Liver (tissue), 8 donors: ENCODE measurements at regions not wholly inside any gene's neighbourhood (a gene's known extent, or its start where the extent isn't known, plus 50 kb on each side); places are given as distances from the start of the nearest gene placed in this dataset.

Experiments
- DNase-seq: peaks from one replicate; pipeline ENCODE4 v3.0.0-alpha.2; 2017; ENCODE audit warnings: low spot score
- H3K27ac ChIP-seq, 2 donors: one replicate each; pipeline ENCODE4 v1.7.0; 2013; ENCODE audit warnings: inconsistent platforms in 2 of 2, low read length in 2 of 2, control low read depth in 1 of 2, low read depth in 1 of 2, mild to moderate bottlenecking in 1 of 2
- H3K27me3 ChIP-seq, 4 donors: one replicate each; pipeline versions ENCODE4 v1.6.1 to v1.7.0; 2013; ENCODE audit warnings: low read length in 3 of 4, inconsistent platforms in 1 of 4, mild to moderate bottlenecking in 1 of 4, moderate library complexity in 1 of 4; ENCODE audit not compliant: control insufficient read depth in 4 of 4, insufficient read depth in 4 of 4
- H3K36me3 ChIP-seq, 4 donors: one replicate each; pipeline versions ENCODE4 v1.6.1 to v1.7.0; 2013; ENCODE audit warnings: low read length in 3 of 4, mild to moderate bottlenecking in 3 of 4, low read depth in 1 of 4, moderate library complexity in 1 of 4; ENCODE audit not compliant: control insufficient read depth in 4 of 4, insufficient read depth in 3 of 4
- H3K4me1 ChIP-seq, 4 donors: one replicate each; pipeline versions ENCODE4 v1.6.1 to v1.7.0; 2013; ENCODE audit warnings: low read length in 3 of 4, mild to moderate bottlenecking in 3 of 4, moderate library complexity in 1 of 4; ENCODE audit not compliant: control insufficient read depth in 4 of 4, insufficient read depth in 4 of 4
- H3K4me3 ChIP-seq, 3 donors: one replicate each; pipeline versions ENCODE4 v1.6.1 to v1.7.0; 2013; ENCODE audit warnings: low read length in 3 of 3, control low read depth in 1 of 3, low read depth in 1 of 3, mild to moderate bottlenecking in 1 of 3
- H3K9ac ChIP-seq, 2 donors: one replicate each; pipeline ENCODE4 v1.7.0; 2013; ENCODE audit warnings: low read length in 2 of 2, mild to moderate bottlenecking in 2 of 2, moderate library complexity in 2 of 2, control low read depth in 1 of 2, low read depth in 1 of 2
- H3K9me3 ChIP-seq, 4 donors: one replicate each; pipeline versions ENCODE4 v1.6.1 to v1.7.0; 2013; ENCODE audit warnings: low read length in 3 of 4; ENCODE audit not compliant: control insufficient read depth in 4 of 4
- ATF3 ChIP-seq: IDR thresholded peaks from 2 replicates; pipeline ENCODE4 v1.6.1; 2016; ENCODE audit warnings: antibody characterized with exemption
- CTCF ChIP-seq: fragments of 150-350 bp; IDR thresholded peaks from 2 replicates; pipeline ENCODE4 v1.5.1; 2017; ENCODE audit warnings: improper control_type of control experiment, low read depth, low read length; ENCODE audit not compliant: missing input control
- EGR1 ChIP-seq, 2 donors: IDR thresholded peaks; 2 replicates each; pipeline ENCODE4 v1.6.1; 2016 to 2018; ENCODE audit warnings: antibody characterized with exemption in 2 of 2, low read depth in 2 of 2
- FOXA1 ChIP-seq: IDR thresholded peaks from 2 replicates; pipeline ENCODE4 v1.6.1; 2016; ENCODE audit warnings: antibody characterized with exemption
- FOXA2 ChIP-seq: IDR thresholded peaks from 2 replicates; pipeline ENCODE4 v1.6.1; 2016; ENCODE audit warnings: antibody characterized with exemption
- GABPA ChIP-seq, 2 donors: IDR thresholded peaks in 1 of 2; conservative IDR thresholded peaks in 1 of 2; 2 replicates each; pipeline ENCODE4 v1.6.1; 2016; ENCODE audit warnings: antibody characterized with exemption in 2 of 2, mild to moderate bottlenecking in 1 of 2, moderate library complexity in 1 of 2
- HNF4A ChIP-seq, 2 donors: conservative IDR thresholded peaks; 2 replicates each; pipeline ENCODE4 v1.6.1; 2016; ENCODE audit warnings: antibody characterized with exemption in 2 of 2, mild to moderate bottlenecking in 2 of 2
- HNF4G ChIP-seq: IDR thresholded peaks from 2 replicates; pipeline ENCODE4 v1.6.1; 2016; ENCODE audit warnings: antibody characterized with exemption
- JUND ChIP-seq, 2 donors: IDR thresholded peaks; 2 replicates each; pipeline ENCODE4 v1.6.1; 2016; ENCODE audit warnings: antibody characterized with exemption in 2 of 2
- MAX ChIP-seq: IDR thresholded peaks from 2 replicates; pipeline ENCODE4 v1.6.1; 2016; ENCODE audit warnings: antibody characterized with exemption
- RAD21 ChIP-seq, 2 donors: IDR thresholded peaks; 2 replicates each; pipeline ENCODE4 v1.6.1; 2016; ENCODE audit warnings: antibody characterized with exemption in 2 of 2, mild to moderate bottlenecking in 2 of 2
- RXRA ChIP-seq, 2 donors: IDR thresholded peaks; 2 replicates each; pipeline ENCODE4 v1.6.1; 2017 to 2018; ENCODE audit warnings: antibody characterized with exemption in 2 of 2, mild to moderate bottlenecking in 1 of 2
- SP1 ChIP-seq: IDR thresholded peaks from 2 replicates; pipeline ENCODE4 v1.6.1; 2018; ENCODE audit warnings: antibody characterized with exemption, mild to moderate bottlenecking
- YY1 ChIP-seq: IDR thresholded peaks from 2 replicates; pipeline ENCODE4 v1.6.1; 2016; ENCODE audit warnings: antibody characterized with exemption, mild to moderate bottlenecking
- WGBS: extraction: QIAGEN DNeasy Blood & Tissue Kit; methylation state at CpG from one replicate; pipeline ENCODE4 v1.1.7; 2013; 5-methylcytosine and 5-hydroxymethylcytosine counted together
- donor health status: healthy.
- donor health status: healthy.
- donor health status: healthy.
- donor health status: healthy.
- donor health status: healthy.

GRCh38 chr7:35555934-35556333, 139.0 kb downstream of the HERPUD2 start:
- H3K36me3 ChIP-seq = no peaks in the 10 kb centered on the region
- H3K27me3 ChIP-seq = no peaks in the 10 kb centered on the region
- no peak overlapping the region for H3K9ac ChIP-seq
- TF ChIP-seq EGR1 (IDR thresholded peaks at IDR 0.05; ENCODE audit: low read depth in 2 of 2) = no peak
- no peak for TF ChIP-seq FOXA1
- TF ChIP-seq HNF4G = no peak
- TF ChIP-seq HNF4A (conservative IDR thresholded peaks at IDR 0.05) = no peak
- peak overlapping the region; percentile 76 to 79 for H3K27ac ChIP-seq
- 77% methylated on average over 4 of the region's 4 CpGs for WGBS
- H3K4me1 ChIP-seq = peaks cover 1 to 25% (median 9%) of the 10 kb centered on the region in 4 donors
- H3K9me3 ChIP-seq = no peaks in the 10 kb centered on the region
- H3K4me3 ChIP-seq = no peak overlapping the region
- no peak for DNase-seq

- TF ChIP-seq JUND (IDR thresholded peaks at IDR 0.05) = no peak
- TF ChIP-seq GABPA (IDR thresholded peaks at IDR 0.05 in 1 of 2, conservative IDR thresholded peaks at IDR 0.05 in 1 of 2) = no peak
- H3K27me3 ChIP-seq = no peaks in the 10 kb centered on the region
- DNase-seq = peak; percentile 24
- no peak overlapping the region for H3K9ac ChIP-seq
- H3K27ac ChIP-seq = no peak overlapping the region
- WGBS = 97% methylated on average over 5 of the region's 5 CpGs
- H3K4me3 ChIP-seq = no peak overlapping the region
- H3K9me3 ChIP-seq = no peaks in the 10 kb centered on the region
- peaks cover 1 to 25% (median 9%) of the 10 kb centered on the region in 4 donors for H3K4me1 ChIP-seq
- no peaks in the 10 kb centered on the region for H3K36me3 ChIP-seq
Measured at GRCh38 chr7:35555386-35555785, 139.5 kb downstream of the HERPUD2 start.

- Histone ChIP-seq H3K36me3 (no peaks in the 10 kb centered on the region), H3K4me1 (peaks cover 1 to 25% (median 9%) of the 10 kb centered on the region in 4 donors), H3K4me3 (no peak overlapping the region), H3K27ac (no peak overlapping the region), H3K27me3 (no peaks in the 10 kb centered on the region), H3K9ac (no peak overlapping the region), H3K9me3 (no peaks in the 10 kb centered on the region)
- WGBS = 34% methylated on average over 2 of the region's 2 CpGs
- TF ChIP-seq ATF3 = no peak
- peak; percentile 58 to 63 for TF ChIP-seq RXRA (IDR thresholded peaks at IDR 0.05)
- no peak for TF ChIP-seq YY1
- DNase-seq = peak; percentile 22
Measured at GRCh38 chr7:35553519-35553918, 141.4 kb downstream of the HERPUD2 start.

GRCh38 chr7:35552691-35553090, 142.2 kb downstream of the HERPUD2 start:
- no peak overlapping the region for H3K9ac ChIP-seq
- H3K9me3 ChIP-seq = no peaks in the 10 kb centered on the region
- no peak overlapping the region for H3K4me3 ChIP-seq
- WGBS = 82% methylated on average over 2 of the region's 2 CpGs
- H3K27me3 ChIP-seq = no peaks in the 10 kb centered on the region
- H3K27ac ChIP-seq = no peak overlapping the region
- no peak for DNase-seq
- peaks cover 1 to 25% (median 9%) of the 10 kb centered on the region in 4 donors for H3K4me1 ChIP-seq
- H3K36me3 ChIP-seq = no peaks in the 10 kb centered on the region
- TF ChIP-seq FOXA2 (no peak), CTCF (no peak), MAX (no peak), JUND (IDR thresholded peaks at IDR 0.05) (no peak), RAD21 (IDR thresholded peaks at IDR 0.05) (no peak), SP1 (no peak), YY1 (no peak), ATF3 (no peak)
